Esophagus squamous epithelium (tissue), 4 donors: ENCODE measurements at regions not wholly inside any gene's neighbourhood (a gene's known extent, or its start where the extent isn't known, plus 50 kb on each side); places are given as distances from the start of the nearest gene placed in this dataset.

Experiments
- POLR2A ChIP-seq, 4 donors: fragments of 450-650 bp; IDR thresholded peaks; one replicate each; pipeline ENCODE4 v1.6.1; 2017; ENCODE audit warnings: antibody characterized with exemption in 4 of 4, mild to moderate bottlenecking in 4 of 4, moderate library complexity in 3 of 4
- TF ChIP-seq, protein P1 (sequence below), 6 experiments: fragments of 450-650 bp in 4 of 6; fragments of 200-600 bp in 2 of 6; sonication (generic) in 2 of 6; IDR thresholded peaks; one replicate each; pipeline ENCODE4 v1.5.1; 2016 to 2019; ENCODE audit warnings: antibody characterized with exemption in 6 of 6, mild to moderate bottlenecking in 4 of 6, moderate library complexity in 4 of 6

- TF ChIP-seq, protein P1, sequence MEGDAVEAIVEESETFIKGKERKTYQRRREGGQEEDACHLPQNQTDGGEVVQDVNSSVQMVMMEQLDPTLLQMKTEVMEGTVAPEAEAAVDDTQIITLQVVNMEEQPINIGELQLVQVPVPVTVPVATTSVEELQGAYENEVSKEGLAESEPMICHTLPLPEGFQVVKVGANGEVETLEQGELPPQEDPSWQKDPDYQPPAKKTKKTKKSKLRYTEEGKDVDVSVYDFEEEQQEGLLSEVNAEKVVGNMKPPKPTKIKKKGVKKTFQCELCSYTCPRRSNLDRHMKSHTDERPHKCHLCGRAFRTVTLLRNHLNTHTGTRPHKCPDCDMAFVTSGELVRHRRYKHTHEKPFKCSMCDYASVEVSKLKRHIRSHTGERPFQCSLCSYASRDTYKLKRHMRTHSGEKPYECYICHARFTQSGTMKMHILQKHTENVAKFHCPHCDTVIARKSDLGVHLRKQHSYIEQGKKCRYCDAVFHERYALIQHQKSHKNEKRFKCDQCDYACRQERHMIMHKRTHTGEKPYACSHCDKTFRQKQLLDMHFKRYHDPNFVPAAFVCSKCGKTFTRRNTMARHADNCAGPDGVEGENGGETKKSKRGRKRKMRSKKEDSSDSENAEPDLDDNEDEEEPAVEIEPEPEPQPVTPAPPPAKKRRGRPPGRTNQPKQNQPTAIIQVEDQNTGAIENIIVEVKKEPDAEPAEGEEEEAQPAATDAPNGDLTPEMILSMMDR (IDR thresholded peaks at IDR 0.05): no peak
- TF ChIP-seq POLR2A (IDR thresholded peaks at IDR 0.05): no peak
Observed at GRCh38 chr2:60098996-60099395, 454.5 kb downstream of the BCL11A start.
